GM21528 (cell line): ENCODE measurements at regions not wholly inside any gene's neighbourhood (a gene's known extent, or its start where the extent isn't known, plus 50 kb on each side); places are given as distances from the start of the nearest gene placed in this dataset.
"Not testable (repeated sequence)": the region's sequence is repeated elsewhere in the genome, so short reads cannot be mapped to it uniquely, and the experiment has no call there.

Source experiments
- ATAC-seq: cut with Tn5 transposase; IDR thresholded peaks from one replicate; pipeline ENCODE4 v1.9.1; 2021; ENCODE audit warnings: mild to moderate bottlenecking, moderate library complexity; ENCODE audit not compliant: unreplicated experiment, low FRiP score

- no peak for ATAC-seq
Measured at GRCh38 chr7:79787096-79787495, 333.6 kb upstream of the MAGI2 start.

- ATAC-seq, result no peak
Measured at GRCh38 chr7:79786187-79786586, 332.7 kb upstream of the MAGI2 start.

GRCh38 chr7:79785556-79785955 lies 332.1 kb upstream of the MAGI2 start:
- ATAC-seq, result no peak

- no peak for ATAC-seq
Measured at GRCh38 chr7:79782906-79783305, 329.4 kb upstream of the MAGI2 start.

- no peak for ATAC-seq
Measured at GRCh38 chr7:79782256-79782655, 328.8 kb upstream of the MAGI2 start.

- no peak for ATAC-seq
Measured at GRCh38 chr7:79781716-79782115, 328.2 kb upstream of the MAGI2 start.

GRCh38 chr7:79778786-79779770 lies 325.6 kb upstream of the MAGI2 start:
- no peak for ATAC-seq

- no peak for ATAC-seq
Measured at GRCh38 chr7:79775911-79776310, 322.4 kb upstream of the MAGI2 start.

- no peak for ATAC-seq
Measured at GRCh38 chr7:79774150-79774549, 320.7 kb upstream of the MAGI2 start.

GRCh38 chr7:79770970-79771369 lies 317.5 kb upstream of the MAGI2 start:
- ATAC-seq, result no peak

GRCh38 chr7:79770063-79770462 lies 316.6 kb upstream of the MAGI2 start:
- ATAC-seq, result no peak

- ATAC-seq, result not testable (repeated sequence)
Measured at GRCh38 chr7:79767876-79768560, 314.6 kb upstream of the MAGI2 start.

- ATAC-seq, result not testable (repeated sequence)
Measured at GRCh38 chr7:79767192-79767591, 313.7 kb upstream of the MAGI2 start.

- no peak for ATAC-seq
Measured at GRCh38 chr7:79761876-79762429, 308.5 kb upstream of the MAGI2 start.

GRCh38 chr7:79750941-79751340 lies 297.5 kb upstream of the MAGI2 start:
- not testable (repeated sequence) for ATAC-seq

GRCh38 chr7:79749856-79750255 lies 296.4 kb upstream of the MAGI2 start:
- ATAC-seq, result no peak

- no peak for ATAC-seq
Measured at GRCh38 chr7:79741684-79742083, 288.2 kb upstream of the MAGI2 start.

GRCh38 chr7:79740076-79740475 lies 286.6 kb upstream of the MAGI2 start:
- no peak for ATAC-seq

- ATAC-seq, result not testable (repeated sequence)
Measured at GRCh38 chr7:79739036-79739709, 285.7 kb upstream of the MAGI2 start.

GRCh38 chr7:79736418-79736817 lies 283.0 kb upstream of the MAGI2 start:
- ATAC-seq, result no peak

- no peak for ATAC-seq
Measured at GRCh38 chr7:79735012-79735411, 281.5 kb upstream of the MAGI2 start.
